NCI-H146 (cell line): ENCODE measurements at regions not wholly inside any gene's neighbourhood (a gene's known extent, or its start where the extent isn't known, plus 50 kb on each side); places are given as distances from the start of the nearest gene placed in this dataset.

Experiments
- DNase-seq: peaks from one replicate; lab custom pipeline; 2025; lab: John Stamatoyannopoulos, UW

- no peak for DNase-seq
These were observed 53.3 kb downstream of the FOXD1 start for GRCh38 chr5:73395256-73395655.

GRCh38 chr5:73394610-73395009 lies 54.0 kb downstream of the FOXD1 start:
- no peak for DNase-seq

GRCh38 chr5:73393611-73394489 lies 54.7 kb downstream of the FOXD1 start:
- peak; percentile 6 for DNase-seq

- DNase-seq, result no peak
These were observed 55.8 kb downstream of the FOXD1 start for GRCh38 chr5:73392775-73393174.

- DNase-seq, result no peak
These were observed 57.1 kb downstream of the FOXD1 start for GRCh38 chr5:73391441-73391881.

GRCh38 chr5:73390972-73391371 lies 57.6 kb downstream of the FOXD1 start:
- DNase-seq, result no peak

GRCh38 chr5:73388740-73389139 lies 59.8 kb downstream of the FOXD1 start:
- DNase-seq, result no peak

- no peak for DNase-seq
These were observed 60.3 kb downstream of the FOXD1 start for GRCh38 chr5:73388306-73388684.

- DNase-seq, result peak; percentile 54
These were observed 60.8 kb downstream of the FOXD1 start for GRCh38 chr5:73387601-73388305.

GRCh38 chr5:73387149-73387591 lies 61.4 kb downstream of the FOXD1 start:
- DNase-seq, result peak; percentile 26

- DNase-seq, result no peak
These were observed 63.7 kb downstream of the FOXD1 start for GRCh38 chr5:73384861-73385260.

GRCh38 chr5:73382401-73382740 lies 66.2 kb downstream of the FOXD1 start:
- DNase-seq, result no peak

- DNase-seq, result no peak
These were observed 66.8 kb downstream of the FOXD1 start for GRCh38 chr5:73381590-73382400.

GRCh38 chr5:73380710-73381589 lies 67.6 kb downstream of the FOXD1 start:
- no peak for DNase-seq

- DNase-seq, result no peak
These were observed 68.5 kb downstream of the FOXD1 start for GRCh38 chr5:73380041-73380440.

- no peak for DNase-seq
These were observed 69.1 kb downstream of the FOXD1 start for GRCh38 chr5:73379435-73379834.

GRCh38 chr5:73378765-73379164 lies 69.8 kb downstream of the FOXD1 start:
- DNase-seq, result no peak

- DNase-seq, result peak; percentile 87
These were observed 70.5 kb downstream of the FOXD1 start for GRCh38 chr5:73378070-73378469.

- DNase-seq, result no peak
These were observed 71.9 kb downstream of the FOXD1 start for GRCh38 chr5:73376618-73377170.

- DNase-seq, result no peak
These were observed 72.6 kb downstream of the FOXD1 start for GRCh38 chr5:73375949-73376348.

- no peak for DNase-seq
These were observed 73.4 kb downstream of the FOXD1 start for GRCh38 chr5:73375191-73375545.
